CD4-positive, alpha-beta T cell treated with Interleukin-4 for 1 hour (primary cell): ENCODE measurements at regions not wholly inside any gene's neighbourhood (a gene's known extent, or its start where the extent isn't known, plus 50 kb on each side); places are given as distances from the start of the nearest gene placed in this dataset.

ENCODE experiments used
- DNase-seq, 2 donors: peaks; one replicate each; pipeline ENCODE4 v3.0.0-alpha.2; 2020 to 2022

DNA sequence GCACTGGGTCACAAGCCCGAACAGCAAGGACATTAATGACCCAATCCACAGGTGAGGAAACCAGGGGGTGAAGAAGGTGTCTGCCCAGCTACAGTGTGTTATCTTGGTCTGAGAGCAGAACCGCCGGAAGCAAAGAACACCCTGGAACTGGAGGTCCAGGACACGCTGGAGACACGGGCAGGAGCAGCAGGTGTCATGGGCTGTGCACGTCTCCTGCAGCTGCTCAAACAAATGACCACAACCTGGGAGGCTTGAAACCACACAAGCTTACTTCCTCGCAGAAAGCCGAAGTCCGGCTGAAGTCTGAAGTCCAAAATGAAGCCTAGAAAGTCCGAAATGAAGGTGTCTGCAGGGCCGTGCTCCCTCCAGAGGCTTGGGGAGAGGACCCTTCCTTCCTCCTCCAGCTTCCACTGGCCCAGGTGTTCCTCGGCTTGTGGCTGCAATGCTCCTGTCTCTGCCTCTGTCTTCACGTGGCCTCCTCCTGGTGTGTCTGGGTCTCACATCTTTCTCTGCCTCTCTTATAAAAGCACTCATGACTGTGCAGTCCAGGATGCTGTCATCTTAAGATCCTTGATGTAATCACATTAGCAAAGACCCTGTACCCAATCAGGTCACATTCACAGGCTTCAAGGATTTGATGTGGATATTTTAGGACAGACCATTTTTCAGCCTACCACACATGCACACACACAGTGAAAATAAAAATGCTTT lies 351.2 kb downstream of the C16orf95 start:
- DNase-seq = no peak

DNA sequence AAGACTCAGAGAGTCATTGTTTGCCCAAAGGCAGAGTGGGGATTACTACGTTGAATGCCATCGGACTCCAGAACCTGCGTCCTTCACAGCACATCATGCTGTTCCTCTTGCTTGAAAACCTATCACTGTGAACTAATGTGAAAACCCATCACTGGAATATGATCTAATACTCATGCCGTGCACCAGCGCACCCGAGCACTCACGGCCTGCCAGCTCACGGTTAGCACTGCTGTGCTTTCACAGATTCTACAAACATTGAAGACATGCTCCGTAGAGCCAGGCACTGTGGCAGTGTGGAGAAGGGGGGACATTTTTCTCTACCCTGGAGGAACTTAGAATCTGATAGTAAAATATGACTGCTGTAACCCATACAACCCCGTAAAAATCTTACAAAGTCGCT lies 350.4 kb downstream of the C16orf95 start:
- DNase-seq = no peak

DNA sequence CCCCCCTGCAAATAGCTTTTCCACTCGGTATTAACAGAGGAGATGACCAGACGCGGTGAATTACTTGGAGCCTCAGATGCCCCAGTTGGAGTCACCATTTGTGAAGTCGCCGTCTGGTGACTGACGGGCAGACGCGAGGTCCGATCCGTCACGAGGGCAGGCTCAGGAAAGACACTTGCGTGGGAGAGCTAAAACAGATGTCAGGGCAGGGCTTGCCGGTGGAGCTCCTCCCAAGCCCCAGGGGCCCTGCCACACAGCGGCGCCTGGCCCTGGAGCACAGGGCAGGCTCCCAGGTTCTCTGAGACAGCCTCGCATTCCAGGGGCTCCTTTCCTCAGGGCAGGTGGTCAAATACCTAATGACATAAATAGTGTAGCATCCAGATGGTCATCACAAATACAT lies 348.3 kb downstream of the C16orf95 start:
- no peak for DNase-seq

DNA sequence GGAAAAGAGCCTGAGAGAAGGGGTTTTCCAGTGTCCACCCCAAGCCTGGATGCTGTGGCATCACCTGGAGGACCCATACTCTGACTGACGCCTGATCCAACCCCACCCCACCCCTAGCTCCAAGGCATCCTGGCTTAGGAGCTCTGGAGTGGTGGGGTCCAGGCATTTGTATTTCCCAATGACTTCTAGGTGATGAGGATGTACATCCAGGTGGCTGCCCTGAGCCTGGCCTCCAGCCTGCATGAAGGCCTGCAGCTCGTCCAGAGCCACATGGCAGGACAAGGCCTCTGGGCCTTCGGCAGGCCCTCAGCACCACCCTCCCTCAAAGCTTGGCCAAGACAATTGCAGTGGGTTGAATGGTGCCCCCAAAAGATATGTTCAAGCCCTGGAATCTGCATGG lies 347.5 kb downstream of the C16orf95 start:
- DNase-seq = no peak

DNA sequence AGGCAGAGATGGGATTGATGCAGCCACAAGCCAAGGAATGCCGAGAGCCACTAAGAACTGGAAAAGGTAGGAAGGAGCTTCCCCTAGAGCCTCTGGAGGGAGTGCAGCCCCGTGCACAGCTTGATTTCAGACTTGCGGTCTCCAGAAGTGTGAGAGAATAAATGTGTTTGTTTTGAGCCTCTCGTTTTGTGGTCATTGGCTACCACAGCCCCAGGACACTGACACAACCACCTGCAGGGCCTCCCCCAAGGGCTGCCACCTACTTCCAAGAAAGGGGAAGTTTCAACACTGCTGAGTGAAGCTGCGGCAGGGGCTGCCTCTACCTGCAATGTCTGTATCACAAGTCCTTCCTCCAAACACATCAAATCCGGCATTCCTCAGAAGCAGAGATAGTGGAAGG lies 346.9 kb downstream of the C16orf95 start:
- no peak for DNase-seq

DNA sequence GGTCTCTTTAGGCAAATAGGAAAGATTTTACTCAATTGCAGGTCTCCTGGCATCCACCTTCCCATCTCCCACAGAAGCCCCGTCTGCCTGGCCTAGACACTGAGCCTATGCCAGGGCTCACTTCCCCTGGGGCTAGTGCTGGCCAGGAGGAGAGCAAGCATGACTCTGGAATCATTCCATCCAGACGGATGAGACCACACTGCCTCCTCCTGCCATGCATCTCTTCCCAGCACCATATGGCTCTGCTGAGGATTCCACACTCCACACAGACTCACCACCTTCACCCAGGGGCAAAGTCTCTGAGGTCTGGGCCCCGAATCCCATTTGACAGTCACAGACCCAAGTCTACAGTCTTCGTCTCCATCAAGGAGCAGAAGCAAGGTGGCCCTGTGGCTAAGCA lies 346.5 kb downstream of the C16orf95 start:
- no peak for DNase-seq

DNA sequence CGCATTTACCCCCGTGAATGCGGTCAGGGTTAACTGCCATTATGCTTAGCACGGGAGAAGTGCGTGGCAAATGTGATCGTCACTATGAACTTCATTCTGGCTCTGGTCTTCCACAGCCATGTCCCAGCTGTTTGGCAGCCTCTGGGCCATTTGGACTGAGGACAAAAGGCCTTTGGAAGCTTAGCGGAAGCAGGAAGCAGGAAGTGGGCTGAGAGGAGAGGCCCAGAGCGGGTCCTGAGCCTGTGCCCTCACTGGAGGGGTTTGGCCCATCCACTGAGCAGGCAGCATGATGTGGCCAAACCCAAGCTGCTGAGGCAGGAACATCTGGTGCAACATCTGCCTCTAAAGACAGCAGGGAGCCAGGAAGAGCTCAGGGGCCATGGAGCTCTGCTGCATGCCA lies 345.9 kb downstream of the C16orf95 start:
- no peak for DNase-seq

DNA sequence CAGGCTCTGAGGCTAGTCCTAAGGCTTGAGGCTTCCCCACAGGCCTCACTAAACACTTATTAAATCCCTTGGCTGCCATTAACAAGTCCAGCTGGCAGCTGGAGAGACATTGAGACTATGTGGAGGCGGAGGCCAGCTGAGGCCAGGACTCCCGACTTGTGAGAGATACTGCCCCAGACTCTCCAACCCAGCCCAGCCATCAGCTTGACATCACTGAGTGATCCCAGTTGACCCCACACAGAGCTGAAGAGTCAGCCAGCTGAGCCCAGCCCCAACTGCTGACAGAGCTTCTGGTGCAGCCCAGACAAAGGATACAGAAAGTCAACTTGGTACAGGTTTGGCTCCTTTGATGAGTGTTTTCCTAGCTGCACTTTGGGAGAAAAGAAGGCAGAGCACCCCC lies 343.1 kb downstream of the C16orf95 start:
- DNase-seq = no peak

DNA sequence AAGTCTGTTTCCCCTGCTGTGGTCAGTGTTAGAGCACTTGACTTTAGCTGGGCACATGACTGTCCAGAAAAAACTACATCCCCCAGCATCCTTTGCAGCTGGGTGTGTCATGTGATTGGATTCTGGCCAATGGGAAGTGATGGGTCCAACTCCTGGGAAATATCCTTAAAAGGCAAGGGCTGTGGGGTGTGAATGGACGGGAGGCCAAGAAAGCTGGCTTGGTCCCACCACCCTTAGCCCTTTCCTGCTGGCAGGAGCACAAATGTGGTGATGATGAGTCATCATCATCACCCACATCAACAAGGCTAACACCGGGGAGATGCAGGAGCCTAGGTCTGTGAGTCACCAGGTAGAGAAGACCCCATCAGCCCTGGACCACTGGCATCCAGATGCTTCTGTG lies 341.7 kb downstream of the C16orf95 start:
- DNase-seq = no peak

DNA sequence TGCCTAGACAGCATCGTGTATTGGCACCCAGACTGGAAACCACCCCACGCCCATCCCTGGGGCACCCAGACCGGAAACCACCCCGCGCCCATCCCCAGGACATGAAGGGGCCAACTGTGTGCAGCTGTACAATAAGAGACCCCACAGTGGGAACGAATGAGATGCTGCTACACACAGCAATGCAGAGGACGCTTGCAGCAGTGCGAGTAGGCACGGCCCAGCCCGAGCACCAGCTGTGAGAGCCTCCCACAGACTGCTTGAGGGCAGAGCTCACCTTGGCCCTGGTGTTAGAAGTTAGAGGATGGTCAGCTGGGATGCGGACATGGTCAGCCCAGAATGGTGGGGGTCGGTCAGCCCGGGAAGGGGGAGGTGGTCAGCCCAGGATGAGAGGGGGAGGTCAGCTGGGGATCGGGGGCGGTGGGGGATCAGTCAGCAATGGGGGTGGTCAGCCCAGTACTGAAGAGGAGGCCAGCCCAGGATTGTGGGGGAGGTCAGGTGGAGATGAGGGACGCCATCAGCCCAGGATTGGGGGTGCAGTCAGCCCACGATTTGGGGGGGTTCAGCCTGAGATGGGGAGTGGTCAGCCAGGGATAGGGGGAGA lies 340.0 kb downstream of the C16orf95 start:
- no peak for DNase-seq

DNA sequence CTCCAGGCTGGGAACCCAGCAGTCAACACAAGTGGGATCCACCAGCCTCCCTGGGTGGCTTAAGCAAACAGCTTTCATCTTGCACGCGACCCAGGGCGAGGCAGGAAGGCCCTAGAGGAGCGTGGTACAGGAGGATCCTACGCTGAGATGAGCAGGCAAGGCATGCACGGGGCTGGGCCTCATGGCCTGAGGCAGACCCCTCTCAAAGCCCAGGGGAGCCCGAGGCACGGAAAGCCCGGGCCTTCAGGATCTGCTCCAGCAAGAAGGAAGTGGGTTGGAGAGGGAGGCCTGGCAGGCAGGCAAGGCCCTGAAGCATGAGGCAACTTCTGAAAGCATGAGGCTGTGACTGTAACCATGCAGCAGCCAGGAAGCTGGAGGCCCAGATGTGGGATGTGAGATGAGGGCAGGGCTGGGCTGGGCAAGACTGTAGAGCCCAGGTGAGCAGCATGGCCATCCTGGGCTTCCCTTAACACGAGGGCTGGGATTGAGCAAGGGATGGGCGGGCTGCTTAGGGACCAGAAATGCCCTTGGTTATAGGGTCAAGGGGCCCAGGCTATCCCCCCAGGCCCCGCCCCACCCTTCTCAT lies 338.7 kb downstream of the C16orf95 start:
- no peak for DNase-seq

DNA sequence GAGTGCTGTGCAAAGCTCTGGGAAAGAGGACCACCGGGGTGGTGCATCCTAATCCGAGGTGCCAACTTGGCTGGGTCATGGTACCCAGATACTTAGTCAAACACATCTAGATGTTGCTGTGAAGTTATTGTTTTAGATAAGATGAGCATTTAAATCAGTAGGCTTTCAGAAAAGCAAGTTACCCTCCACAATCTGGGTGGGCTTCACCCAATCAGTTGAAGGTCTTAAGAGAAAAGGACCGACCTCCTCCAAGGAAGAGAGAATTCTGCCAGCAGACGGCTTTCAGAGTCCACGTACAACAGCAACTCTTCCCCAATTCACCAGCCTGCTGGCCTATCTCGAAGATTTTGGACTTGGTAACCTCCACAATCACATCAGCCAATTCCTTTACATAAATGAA lies 338.1 kb downstream of the C16orf95 start:
- DNase-seq = no peak

DNA sequence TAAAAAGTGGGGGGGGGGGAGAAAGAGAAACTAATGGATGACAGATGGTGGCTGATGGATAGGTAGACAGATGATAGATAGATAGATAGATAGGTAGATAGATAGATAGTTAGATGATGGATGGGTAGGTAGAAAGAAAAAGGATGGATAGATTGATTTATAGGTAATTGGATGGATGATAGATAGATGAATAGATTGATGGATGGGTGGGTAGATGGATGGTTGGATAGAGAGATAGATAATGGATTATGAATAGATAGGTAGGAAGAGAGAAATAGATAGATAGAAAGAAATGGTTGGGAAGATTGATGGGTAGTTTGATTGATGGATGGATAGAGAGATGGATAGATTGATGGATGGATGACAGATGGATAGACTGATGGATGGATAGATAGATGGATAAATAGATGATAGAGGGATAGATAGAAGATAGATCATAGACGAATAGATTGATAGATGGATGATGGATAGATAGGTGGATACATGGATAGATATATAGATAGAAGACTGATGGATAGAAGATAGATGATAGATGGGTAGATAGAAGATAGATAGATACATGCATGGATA lies 337.1 kb downstream of the C16orf95 start:
- no peak for DNase-seq

DNA sequence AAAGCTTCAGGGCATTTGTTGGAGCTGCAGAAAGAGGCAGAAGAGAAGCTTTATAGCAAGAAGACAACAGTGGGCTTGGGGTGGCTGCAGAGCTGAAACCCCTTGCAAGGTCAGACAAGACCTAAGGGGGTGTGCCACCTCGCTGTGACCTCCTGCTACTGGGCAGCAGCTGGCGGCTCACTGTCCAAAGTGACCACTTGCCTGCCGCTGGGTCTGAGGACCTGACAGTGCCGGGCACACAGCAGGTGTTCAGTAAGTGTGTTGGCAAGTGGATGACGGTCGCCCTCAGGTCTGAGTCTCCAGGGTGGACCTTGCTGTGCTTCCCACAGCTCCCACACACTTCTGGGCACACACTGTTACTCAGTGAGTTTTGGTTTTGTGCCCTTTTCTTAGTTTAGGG lies 336.5 kb downstream of the C16orf95 start:
- no peak for DNase-seq

DNA sequence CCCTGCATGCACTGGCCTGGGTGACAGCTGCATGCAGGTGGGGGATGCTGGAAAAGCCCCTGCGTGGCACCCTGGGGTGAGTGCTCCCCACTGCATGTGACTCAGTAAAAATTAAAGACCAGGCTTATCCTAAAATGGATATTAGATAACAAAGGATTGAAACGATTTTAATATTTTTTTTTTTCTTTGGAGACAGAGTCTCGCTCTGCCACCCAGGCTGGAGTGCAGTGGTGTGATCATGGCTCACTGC lies 334.9 kb downstream of the C16orf95 start:
- DNase-seq = no peak

DNA sequence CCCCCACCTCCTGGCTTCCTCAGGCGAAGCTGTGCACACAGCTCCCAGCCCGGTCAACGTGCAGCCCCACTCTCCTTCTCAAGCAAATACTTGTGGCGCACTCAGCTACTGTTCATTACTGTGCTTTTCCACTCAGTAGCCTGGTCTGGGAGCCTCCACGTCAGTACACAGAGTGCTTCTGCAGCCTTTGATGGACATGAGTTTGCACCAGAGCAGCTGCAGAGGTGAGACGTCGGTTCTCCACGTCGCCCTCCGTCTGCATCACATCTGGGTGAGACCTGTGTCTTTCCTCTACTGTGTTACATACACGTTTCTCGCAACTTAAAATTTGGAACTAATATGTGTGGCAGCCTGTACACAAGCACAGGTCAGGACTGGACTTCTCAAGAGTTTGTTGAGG lies 334.3 kb downstream of the C16orf95 start:
- DNase-seq = no peak

DNA sequence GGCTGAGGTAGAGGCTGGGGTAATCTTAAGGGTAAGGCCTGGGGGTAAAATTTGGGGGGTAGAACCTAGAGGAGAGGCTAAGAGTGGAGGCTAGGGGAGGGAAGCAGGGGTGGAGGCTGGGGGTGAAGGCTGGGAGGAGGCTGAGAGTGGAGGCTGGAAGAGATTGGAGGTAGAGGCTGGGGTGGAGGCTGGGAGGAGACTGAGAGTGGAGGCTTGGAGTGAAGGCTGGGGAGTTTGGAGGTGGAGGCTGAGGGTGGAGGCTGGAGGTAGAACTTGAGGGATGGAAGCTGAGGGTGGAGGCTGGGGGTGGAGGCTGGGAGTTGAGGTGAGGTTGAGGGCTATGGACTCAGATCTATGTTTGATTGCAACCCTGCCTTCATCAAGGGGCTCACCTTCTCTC lies 333.6 kb downstream of the C16orf95 start:
- no peak for DNase-seq

DNA sequence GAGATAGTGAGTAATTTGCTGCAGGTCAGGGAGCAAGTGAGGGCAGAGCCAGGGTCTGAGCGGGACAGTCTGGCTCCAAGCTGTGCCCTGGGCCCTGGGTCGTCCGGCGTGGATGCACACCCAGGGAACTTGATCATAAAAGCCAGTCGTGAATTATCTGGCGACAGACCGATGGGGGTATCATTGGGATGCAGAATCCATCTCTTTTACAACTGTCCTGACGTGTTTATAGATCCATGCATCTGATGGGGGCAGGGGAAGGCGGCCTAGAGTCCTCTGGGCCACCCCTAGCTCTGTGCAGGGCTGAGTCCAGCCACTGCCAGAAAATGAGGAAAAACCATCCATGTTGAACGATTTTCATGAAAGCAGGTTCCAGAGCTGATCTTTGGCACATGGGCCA lies 332.8 kb downstream of the C16orf95 start:
- DNase-seq = no peak

DNA sequence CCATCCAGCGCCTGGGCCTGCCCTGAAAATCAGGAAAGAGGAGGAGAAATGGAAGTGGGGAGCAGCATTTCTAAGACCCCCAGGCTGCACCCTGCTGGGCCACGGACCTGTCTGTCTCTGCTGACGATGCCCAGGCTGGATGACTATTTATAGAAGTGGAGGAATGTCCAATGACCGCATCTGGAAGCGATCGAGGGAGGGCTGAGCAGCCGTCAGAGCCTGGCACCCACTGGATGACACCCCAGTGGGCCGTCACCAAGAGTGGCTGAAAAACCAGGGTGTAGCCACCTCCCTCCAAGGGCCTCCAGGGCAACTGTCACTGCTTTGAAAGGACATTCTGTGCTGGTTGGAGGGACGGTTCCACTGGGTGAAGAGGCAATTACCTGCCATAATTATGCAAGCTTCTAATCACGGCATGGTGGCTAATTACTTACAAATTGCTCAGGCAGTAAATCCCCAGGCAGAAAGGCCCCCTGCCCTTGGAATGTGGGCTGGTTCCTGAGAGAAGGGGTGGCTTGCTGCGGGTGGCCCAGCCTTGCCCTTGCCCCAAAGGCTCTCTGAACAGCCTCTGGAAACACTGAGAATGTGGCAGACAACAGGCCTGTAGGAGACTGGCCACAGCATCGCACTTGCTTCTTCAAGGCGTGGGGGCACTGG lies 332.1 kb downstream of the C16orf95 start:
- DNase-seq = no peak

DNA sequence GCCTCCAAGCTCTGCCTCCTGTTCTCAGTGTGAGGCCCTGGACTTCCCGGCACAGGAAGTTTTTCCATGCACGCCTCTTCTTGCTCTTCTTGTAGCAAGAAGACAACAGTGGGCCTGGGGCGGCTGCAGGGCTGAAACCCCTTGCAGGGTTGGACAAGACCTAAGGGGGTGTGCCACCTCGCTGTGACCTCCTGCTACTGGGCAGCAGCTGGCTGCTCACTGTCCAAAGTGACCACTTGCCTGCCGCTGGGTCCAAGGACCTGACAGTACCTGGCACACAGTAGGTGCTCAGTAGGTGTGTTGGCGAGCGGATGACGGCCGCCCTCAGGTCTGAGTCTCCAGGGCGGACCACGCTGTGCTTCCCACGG lies 331.6 kb downstream of the C16orf95 start:
- no peak for DNase-seq

DNA sequence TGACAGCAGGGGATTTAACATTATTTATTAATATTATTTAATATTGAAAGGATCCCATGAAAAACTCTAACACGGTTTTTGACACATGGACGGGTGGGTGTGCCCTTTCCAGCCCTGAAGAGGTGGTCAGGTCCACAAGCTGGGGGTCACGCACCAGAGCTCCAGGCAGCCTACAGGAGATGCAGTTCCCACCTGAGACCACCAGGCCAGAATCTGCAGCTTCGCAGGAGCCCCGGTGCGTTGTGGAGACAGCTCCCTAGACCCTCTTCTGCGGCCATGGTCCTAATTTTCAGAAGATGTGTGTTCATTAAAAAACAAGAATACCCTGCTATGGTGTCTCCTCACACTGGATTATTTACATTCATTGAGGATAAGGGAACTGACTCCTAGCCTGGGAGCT lies 331.1 kb downstream of the C16orf95 start:
- no peak for DNase-seq

DNA sequence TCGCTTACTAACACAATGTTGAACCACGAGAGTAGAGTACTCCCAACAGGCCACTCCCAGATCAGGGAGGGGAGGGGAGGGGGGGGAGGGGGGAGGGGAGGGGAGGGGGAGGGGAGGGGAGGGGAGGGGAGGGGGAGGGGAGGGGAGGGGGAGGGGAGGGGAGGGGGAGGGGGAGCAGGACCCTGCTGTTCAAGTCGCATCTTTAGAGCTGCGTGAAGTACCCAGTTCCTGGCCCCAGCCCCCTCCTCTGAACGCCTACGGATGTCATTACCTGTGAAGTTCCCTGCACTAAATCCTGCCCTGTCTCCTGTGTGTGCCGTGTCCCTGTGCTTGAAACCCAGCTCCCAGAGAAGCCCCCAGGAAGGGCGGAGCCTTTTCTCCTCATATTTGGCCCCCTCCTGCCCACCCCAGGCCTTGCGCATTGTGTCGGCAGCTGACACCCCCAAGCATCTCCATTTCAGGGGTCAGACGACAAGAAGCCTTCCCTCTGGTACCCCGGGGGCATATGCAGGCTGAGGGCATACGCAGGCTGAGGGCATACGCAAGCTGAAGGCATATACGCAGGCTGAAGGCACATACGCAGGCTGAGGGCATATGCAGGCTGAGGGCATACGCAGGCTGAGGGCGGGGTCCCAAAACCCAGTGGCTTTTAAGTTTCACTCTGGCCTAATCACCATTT lies 330.2 kb downstream of the C16orf95 start:
- no peak for DNase-seq
